ENCODE measurements at regions not wholly inside any gene's neighbourhood (a gene's known extent, or its start where the extent isn't known, plus 50 kb on each side); places are given as distances from the start of the nearest gene placed in this dataset.
"Not testable (repeated sequence)": the region's sequence is repeated elsewhere in the genome, so short reads cannot be mapped to it uniquely, and the experiment has no call there.

- in situ Hi-C loops (cut with HindIII; ENCODE audit: low sequenced_read_pairs), result no loop called here
Observed at GRCh38 chr17:72175787-72176515, 55.1 kb downstream of the SOX9 start.

- in situ Hi-C loops (cut with HindIII; ENCODE audit: low sequenced_read_pairs), result no loop called here
Observed at GRCh38 chr17:72176516-72176851, 55.7 kb downstream of the SOX9 start.

DNA sequence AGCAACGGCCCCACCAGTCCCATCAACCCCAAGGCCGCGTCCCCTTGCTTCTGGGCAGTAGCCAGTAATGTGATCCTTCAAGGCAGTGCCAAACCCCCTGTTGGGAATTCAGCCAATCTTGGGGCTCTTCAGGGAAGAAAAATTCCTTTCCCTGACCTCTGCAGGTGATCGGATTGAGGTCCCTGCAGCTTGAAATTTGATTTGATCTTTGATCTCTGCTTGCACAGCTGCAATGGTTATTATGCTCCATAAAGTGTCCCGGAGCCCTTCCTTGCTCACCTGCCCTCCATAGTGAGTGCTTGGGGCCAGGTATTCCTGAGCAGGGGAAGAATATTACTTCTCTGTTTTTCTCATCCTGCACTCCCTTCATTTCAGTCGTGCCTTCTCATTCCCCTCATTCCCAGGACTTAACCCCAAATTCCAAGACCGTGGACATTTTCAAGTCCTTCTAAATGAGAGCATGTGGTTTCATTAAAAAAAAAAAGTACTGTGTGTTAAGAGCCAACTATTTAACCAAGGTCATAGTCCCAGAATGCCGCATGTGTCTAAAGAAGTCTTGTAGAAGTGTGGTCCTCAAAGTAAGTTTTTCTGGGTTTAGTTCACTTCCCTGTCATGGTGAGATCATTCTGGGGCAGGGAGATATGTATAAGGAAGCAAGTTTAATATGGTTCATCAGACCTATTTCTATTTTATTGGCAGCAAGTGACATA, 56.3 kb downstream of the SOX9 start:
- in situ Hi-C loops (cut with HindIII; ENCODE audit: low sequenced_read_pairs), result no loop called here

DNA sequence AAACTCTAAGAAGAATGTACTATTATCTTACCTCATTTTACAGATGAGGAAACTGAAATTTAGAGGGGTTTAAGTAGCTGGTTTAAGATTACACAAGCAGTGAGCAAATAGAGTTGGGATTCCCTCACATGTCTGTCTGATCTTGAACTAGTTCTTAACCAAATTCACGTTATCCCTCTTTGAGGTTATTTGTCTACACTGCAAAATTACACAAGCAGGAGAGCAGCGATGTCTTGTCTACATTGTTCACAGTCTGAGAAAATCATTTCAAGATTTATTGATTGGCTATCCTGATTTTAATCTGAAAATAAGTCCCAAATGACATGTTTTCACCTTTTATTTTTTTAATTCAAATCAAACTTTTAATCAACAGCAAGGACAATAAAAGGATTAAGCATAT, 56.9 kb downstream of the SOX9 start:
- in situ Hi-C loops (cut with HindIII; ENCODE audit: low sequenced_read_pairs), result no loop called here

DNA sequence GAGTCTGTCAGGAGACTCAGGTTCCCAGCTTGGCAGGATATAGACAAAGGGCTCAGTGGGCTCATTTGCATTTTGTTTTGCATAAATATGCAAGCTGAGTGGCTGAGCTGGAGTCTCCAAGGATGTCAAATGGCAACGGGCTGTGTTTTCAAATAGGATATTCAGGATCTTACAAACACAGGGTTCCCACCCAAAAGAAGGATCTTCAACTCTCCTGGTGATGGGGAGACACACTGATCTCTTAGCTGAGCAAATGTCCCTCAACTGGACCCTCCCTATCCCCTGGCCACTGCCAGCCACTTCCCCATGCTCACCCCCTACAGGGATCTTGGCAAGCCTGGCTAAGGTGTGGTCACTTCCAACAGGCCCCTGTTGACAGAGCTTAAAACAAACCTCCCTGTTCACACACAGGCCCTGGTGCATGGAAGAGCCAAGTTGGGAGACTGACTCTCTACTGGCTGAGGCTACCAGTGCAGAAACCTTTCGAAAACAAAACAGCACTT, 61.6 kb downstream of the SOX9 start:
- in situ Hi-C loops (cut with HindIII; ENCODE audit: low sequenced_read_pairs), result no loop called here

DNA sequence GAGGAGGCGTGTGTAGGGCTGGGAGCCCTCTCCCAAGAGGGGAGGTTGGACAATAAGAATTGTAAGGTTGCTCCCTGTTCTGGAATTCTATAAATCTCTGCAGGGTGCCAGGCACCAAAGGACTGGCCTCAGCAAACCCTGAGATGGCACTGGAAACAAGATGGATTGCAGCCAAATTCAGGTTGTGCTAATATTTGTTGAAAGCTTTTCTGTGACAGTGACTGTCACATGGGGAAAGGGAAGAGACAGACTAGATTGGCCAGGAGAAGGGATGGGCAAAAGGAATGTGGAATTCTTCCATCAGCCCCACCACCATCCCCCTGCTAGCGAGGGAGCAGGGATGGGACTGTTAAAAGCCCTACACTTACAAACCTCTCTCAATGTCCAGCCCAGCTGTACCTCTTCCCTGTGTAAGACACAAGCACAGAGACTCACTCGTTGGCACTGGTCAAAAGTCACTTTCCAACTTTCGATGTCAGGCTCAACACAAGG, 62.4 kb downstream of the SOX9 start:
- in situ Hi-C loops (cut with HindIII; ENCODE audit: low sequenced_read_pairs), result no loop called here

DNA sequence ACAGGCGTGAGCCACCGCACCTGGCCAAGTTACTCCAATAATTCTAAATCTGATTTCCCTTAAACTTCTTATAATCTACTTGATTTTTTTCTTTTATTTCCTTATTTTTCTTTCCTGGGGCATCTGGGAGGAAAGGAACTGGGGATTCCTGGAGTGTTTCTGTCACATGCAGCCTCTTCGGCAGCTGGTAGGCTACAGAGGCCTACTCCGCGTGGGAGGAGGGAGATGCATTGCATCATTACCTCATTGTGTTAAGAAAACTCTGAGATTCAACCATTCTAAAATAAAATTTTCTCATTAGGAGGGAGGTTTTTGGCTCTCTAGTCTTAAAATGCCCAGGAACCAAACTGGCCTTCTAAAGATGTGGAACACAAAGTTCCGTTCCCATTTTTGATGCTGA, 64.0 kb downstream of the SOX9 start:
- in situ Hi-C loops (cut with HindIII; ENCODE audit: low sequenced_read_pairs), result no loop called here

GRCh38 chr17:72185564-72185963, 64.7 kb downstream of the SOX9 start:
- in situ Hi-C loops (cut with HindIII; ENCODE audit: low sequenced_read_pairs), result no loop called here

- in situ Hi-C loops (cut with HindIII; ENCODE audit: low sequenced_read_pairs), result no loop called here
Observed at GRCh38 chr17:72187556-72187955, 66.7 kb downstream of the SOX9 start.

DNA sequence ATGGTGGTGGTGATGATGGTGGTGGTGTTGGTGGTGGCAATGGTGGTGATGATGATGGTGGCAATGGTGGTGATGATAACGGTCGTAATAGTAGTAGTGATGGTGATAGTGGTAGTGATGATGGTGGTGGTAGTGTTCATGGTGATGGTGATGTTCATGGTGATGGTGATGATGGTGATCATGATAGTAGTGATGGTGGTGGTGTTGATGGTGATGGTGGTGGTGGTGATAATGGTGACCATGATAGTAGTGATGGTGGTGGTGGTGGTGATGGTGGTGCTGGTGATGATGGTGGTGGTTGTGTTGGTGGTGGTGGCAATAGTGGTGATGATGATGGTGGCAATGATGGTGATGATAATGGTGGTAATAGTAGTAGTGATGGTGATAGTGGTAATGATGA, 68.0 kb downstream of the SOX9 start:
- in situ Hi-C loops (cut with HindIII; ENCODE audit: low sequenced_read_pairs), result no loop called here

DNA sequence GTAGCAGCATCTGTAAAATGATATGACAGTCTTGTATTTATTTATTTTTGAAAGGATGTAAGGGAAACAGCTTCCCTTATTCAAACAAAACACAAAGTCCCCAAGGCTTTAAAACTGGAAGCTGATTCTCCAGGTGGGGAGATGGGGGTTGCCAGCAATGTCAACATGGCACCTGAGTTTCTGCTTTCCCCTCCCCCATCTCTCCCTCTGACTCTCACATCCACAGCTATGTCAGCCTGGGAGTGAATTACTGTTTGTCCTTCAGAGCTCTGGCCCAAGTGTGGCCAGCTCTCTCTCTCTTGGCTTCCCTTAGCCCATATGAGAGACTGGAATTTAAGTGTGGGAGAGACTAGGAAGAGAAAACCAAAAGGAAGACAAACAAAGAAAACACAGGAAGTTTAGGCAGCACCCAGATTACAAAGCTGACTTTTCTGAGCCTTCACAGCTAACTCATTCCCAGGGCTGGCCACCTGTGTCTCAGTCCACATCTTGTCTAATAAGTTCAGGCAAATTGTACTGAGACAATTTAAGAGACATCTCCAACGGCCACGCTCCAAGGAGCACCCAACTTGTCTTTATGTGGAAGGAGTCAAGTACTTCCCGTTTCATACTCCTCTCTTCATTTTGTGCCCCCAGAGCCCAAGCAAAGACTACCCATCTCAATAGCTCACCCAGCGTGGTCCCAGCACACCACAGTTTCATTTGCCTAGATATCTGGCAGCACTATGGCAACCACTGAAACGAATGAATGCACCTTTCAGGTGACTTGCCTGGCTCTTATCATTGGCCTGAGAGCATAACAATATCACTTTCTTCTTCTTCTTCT, 69.2 kb downstream of the SOX9 start:
- in situ Hi-C loops (cut with HindIII; ENCODE audit: low sequenced_read_pairs), result no loop called here

- in situ Hi-C loops (cut with HindIII; ENCODE audit: low sequenced_read_pairs), result no loop called here
Observed at GRCh38 chr17:72191356-72191755, 70.5 kb downstream of the SOX9 start.

DNA sequence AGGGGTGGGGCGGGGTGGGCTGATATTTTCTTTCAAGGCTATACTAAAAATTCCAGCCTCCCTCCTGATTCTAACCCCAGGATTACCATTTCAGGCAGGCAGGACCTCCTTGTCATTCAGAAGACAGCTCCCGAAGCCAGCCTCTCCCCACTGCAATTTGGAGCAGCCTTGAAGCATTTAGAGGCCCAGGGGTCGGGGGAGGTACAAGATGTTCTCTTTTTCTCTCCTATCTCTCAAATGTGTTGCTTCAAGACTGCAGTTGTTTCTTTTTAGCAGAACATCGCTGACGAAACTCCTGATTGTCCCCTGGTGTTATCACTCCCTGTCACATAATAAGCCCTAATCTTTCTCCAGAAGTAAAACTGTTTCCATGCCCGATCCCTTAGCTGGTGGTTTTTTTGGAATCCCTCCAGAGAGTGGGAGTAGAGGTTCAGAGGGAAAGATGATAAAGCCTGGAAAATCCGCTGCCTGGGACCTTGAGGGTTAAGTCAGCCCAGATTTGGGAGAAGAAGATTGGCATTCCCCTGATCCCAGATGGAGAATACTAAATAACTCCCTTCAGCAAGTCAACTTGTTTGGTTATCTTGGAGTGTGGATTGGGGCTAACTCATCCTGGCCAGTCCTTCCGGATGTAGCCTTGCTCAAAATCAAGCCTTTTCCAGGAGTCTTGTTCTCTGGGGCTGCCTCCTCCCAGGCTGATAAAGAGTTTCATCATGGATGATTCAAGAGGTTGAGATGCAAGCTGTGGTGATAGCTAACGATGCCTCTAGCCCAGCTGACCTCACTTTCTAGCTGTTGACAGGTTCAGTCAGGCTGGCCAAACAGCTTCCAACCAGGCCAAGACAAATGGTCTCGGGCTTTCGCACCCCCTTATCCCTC, 71.3 kb downstream of the SOX9 start:
- in situ Hi-C loops (cut with HindIII; ENCODE audit: low sequenced_read_pairs), result no loop called here

DNA sequence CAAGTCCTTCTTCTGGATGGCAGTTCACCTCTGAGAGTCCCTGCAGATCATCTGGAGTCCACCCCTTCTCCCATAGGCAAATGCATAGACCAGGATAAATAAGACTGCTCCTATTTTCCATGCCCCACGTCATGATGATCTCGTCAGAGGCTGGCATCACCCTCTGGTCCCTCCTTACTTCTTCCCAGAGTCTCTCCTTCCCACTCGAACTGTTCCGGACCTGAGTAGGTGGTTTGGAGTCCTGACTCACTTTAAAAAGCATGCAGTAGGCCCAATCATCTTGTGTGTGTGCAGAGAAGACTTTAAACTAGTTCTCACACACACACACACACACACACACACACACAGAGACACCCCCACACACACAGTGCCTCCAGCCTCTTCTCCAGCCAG, 72.0 kb downstream of the SOX9 start:
- in situ Hi-C loops (cut with HindIII; ENCODE audit: low sequenced_read_pairs), result no loop called here

- in situ Hi-C loops (cut with HindIII; ENCODE audit: low sequenced_read_pairs), result no loop called here
Observed at GRCh38 chr17:72193391-72194106, 72.7 kb downstream of the SOX9 start.

DNA sequence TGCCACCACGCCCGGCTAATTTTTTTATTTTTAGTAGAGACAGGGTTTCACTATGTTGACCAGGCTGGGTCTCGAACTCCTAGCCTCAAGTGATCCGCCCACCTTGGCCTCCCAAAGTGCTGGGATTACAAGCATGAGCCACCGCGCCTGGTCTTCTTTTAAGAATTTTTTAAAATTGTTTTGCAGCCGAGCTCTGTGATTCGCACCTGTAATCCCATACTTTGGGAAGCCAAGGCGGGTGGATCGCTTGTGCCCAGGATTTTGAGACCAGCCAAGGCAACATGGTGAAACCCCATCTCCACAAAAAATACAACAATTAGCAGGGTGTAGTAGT, 73.3 kb downstream of the SOX9 start:
- in situ Hi-C loops (cut with HindIII; ENCODE audit: low sequenced_read_pairs), result not testable (repeated sequence)

GRCh38 chr17:72199256-72199655, 78.4 kb downstream of the SOX9 start:
- in situ Hi-C loops (cut with HindIII; ENCODE audit: low sequenced_read_pairs), result no loop called here

DNA sequence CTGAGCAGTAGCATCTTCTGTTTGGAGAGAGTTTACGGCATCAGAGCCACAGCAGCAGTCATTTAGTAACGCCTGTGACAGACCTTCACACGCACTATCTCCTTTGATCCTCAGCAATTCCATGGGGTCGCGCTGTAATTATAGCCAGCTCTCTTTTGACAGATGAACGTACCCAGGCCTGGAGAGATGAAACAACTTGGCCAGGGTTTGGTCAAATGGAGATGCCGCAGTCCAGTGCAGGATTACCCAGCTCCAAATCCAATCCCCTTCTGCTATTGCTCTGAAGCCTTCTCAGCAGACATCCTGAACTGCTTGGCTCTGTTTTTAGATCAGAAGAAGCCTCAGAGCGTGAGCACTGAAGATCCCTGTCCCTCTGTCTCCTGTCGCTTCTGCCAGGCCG, 83.9 kb downstream of the SOX9 start:
- in situ Hi-C loops (cut with HindIII; ENCODE audit: low sequenced_read_pairs), result no loop called here

DNA sequence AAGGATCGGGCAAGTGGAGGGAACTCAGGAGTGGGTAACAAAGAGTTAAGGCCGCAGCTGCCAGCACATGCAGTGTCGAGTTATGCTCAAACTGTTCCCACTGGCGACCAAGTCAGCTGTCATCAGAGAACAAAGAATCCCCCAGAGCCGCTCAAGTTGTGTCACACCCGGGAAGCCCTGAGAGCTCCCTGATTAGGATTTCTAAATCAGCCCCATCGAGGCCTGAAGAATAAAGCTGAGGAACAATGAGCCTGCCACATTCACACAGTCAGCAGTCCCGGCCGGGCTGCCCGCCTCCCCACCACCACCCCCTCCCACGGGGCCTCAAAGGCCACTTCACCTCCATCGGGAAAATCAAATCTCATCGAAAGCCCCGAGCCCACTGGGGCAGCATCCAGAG, 84.5 kb downstream of the SOX9 start:
- in situ Hi-C loops (cut with HindIII; ENCODE audit: low sequenced_read_pairs), result no loop called here

- in situ Hi-C loops (cut with HindIII; ENCODE audit: low sequenced_read_pairs), result no loop called here
Observed at GRCh38 chr17:72205822-72206221, 85.0 kb downstream of the SOX9 start.

Data from endothelial cell of hepatic sinusoid (primary cell).